Stimulated activated CD8-positive, alpha-beta memory T cell treated with anti-CD3 and anti-CD28 coated beads, Interleukin-7, amount 100 ng/mL, for 48 hours (primary cell): ENCODE measurements at regions not wholly inside any gene's neighbourhood (a gene's known extent, or its start where the extent isn't known, plus 50 kb on each side); places are given as distances from the start of the nearest gene placed in this dataset.
"Not testable (repeated sequence)": the region's sequence is repeated elsewhere in the genome, so short reads cannot be mapped to it uniquely, and the experiment has no call there.

Source experiments
- DNase-seq, 2 donors: peaks; one replicate each; pipeline ENCODE4 v3.0.0-alpha.2; 2020; ENCODE audit warnings: low read depth in 1 of 2; ENCODE audit errors: extremely low read depth in 1 of 2

DNA sequence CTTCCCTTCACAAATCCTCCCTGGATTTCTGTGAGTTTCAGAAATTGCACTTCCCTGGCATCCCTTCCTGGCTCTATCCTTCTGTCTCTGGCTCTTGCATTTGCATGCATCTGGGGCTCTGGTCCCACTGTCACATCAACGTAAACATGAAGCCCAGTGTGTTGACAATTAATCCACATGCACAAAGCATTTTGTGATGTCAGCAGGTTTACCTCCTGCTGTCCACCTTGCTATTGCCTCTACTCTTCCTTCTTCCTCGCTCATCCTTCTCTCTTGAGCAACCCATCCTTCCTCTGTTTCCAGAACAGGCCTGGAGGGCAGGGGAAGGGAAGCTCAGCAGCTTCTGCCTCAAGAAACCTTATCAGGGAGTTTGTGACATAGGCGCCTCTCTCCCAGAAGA, 111.7 kb upstream of the ATP5MC3 start:
- no peak for DNase-seq

DNA sequence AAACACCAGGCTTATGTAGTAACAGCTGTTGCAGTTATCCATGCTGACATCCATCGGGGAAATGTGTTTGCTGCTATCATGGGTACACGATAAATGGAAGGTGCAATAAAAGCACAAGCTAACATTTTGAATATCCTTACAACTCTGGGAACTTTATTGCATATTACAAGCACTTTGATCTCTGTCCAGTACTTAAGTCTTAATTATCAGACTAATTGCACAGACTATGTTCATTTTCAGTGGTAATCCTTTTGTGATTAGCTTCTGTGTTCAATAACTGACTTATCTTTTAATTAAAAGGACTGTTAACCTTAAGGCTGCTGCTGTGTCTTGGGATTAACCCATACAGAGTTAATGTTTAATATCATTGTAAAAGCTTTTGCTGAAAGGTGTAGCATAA, 101.4 kb upstream of the ATP5MC3 start:
- no peak for DNase-seq

DNA sequence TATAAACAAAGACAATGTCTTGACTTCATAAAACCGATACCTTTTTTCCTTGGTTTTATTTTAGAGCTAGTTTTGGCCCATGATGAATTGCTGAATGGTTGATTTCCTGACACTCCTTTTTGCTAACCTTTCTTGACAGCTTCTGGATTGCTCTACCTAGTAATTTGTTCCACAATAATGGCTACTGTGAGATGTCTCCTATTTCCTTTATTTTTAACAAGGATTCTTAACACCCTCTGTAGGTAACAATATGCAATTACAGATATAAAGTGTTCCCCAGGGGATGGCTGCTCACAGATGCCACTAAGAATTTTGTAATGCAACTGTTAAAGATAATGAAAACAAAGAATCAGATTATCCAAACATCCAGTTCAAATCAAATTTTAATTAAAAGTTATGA, 100.8 kb upstream of the ATP5MC3 start:
- DNase-seq = no peak

DNA sequence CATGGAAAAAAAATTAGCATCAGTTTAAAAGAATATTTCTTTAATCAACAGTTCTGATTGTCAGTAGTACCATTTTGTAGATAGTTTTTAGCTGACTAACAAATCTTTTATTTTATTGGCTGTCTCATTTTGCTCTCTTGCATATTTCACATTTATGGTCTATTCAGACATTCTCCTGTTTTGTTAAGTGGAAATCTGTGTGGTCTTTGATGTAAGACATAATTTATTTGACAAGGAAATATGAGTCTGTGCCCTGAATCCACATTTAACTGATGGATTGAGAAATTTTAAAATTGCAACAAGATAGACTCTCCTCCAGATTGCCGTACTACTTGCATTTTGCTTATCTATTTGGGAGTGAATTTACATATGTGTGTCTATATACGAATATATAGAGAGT, 96.3 kb upstream of the ATP5MC3 start:
- no peak for DNase-seq

DNA sequence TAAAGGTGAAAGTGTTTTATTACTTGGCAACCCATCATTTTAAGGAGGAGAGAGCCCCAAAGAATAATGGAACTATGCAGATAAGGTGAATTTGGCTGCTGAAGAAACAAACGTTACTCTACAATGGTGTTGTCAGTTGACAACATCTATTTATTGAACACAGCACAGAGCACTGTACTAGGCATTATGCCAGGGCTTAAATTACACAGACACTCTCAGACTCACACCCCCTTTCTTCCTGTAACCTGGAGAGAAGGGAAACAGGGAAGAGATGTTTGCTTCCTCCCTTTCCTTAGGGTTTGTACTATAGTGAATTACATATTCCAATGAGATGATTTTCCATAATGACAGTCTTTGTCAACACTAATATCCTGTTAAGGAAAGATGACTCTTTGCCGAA, 94.0 kb upstream of the ATP5MC3 start:
- no peak for DNase-seq

DNA sequence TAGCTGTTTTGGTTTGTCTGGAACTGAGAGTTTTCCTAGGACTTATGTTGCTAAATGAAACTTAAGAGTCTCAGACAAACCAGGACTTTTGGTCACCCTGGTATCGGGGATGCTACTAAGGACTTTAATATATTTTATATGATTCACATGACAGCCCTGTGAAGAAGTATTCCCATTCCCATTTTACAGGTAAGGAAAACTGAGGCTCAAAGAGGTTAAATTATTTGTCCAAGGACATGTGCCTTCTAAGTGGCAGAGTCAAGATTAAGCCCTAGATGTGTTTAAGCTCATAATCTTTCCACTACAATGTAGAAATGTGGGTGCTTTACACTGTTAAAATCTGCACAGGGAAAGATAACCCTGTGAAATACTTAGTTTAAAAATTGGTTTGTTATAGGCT, 77.7 kb upstream of the ATP5MC3 start:
- no peak for DNase-seq

DNA sequence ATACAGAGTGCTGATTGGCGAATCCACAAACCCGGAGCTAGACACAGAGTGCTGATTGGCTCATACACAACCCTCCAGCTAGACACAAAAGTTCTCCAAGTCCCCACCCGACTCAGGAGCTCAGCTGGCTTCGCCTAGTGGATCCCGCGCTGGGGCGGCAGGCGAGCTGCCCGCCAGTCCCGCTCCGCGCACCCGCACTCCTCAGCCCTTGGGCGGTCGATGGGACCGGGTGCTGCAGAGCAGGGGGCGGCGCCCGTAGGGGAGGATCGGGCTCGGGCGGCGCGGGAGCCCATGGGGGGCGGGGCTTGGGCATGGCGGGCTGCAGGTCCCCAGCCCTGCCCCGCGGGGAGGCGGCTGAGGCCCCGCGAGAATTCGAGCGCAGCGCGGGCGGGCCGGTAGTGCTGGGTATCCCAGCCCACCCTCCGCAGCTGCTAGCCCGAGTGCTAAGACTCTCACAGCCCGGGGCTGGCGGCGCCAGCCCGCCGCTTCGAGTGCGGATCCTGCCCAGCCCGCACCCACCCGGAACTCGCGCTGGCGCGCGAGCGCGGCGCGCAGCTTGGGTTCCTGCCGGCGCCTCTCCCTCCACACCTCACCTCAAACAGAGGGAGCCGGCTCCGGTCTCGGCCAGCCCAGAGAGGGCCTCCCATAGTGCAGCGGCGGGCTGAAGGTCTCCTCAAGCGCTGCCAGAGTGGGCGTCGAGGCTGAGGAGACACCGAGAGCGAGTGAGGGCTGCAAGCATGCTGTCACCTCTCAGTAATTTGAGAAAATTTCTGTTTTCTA, 75.5 kb upstream of the ATP5MC3 start:
- no peak for DNase-seq

DNA sequence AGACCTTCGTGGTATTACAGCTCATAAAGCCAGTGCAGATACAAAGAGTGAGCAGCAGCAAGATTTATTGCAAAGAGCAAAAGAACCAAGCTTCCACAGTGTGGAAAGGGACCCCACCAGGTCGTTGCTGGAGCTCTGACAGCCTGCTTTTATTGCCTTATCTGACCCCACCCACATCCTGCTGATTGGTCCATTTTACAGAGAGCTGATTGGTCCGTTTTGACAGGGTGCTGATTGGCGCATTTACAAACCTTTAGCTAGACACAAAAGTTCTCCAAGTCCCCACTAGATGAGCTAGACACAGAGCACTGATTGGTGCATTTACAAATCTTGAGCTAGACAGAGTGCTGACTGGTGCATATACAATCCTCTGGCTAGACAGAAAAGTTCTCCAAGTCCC, 74.9 kb upstream of the ATP5MC3 start:
- not testable (repeated sequence) for DNase-seq

DNA sequence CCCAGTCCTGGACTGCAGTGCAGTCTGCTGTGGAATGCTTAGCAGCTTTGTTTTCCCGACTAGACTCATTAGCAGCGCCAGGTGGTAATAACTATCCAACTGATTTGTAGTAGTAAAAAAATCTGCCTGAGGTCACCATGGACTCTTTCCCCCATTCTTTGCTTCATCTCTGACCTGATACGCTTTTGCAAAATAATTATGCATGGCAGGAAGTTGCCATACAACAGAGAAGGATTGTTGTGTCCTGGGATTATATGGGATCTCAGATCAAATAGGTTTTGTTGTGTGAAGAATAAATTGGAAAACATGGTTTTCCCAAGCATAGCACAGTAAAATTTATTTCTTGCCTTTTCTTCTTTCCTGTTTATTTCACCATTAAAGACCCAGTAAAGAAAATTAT, 72.4 kb upstream of the ATP5MC3 start:
- no peak for DNase-seq

DNA sequence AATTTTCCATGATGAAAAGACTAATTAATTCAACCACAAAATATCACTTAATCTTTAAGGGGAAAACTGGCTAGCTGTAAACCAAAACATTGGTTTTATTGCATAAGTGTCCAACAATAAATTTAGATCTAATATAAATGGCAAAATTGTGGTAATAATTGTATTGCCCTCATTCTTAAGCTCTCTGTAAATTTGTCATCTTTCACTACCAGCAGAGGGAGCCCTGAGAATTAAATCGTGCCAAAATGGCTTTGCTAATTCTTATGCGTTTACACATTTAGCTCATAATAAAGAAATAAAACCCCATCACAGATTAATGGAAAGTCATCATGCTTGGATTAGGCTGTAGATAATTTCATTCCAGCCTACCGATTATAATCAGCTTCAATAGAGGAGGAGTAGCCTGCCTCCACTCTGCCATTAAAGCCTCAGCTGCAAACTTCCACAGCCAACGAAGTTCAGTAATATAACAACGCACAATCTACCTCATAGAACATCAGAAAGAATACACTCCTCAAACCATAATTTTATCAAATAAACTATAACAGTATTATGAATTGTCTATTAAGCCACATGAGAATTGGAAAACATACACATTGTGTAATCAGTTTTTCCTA, 70.0 kb upstream of the ATP5MC3 start:
- no peak for DNase-seq

DNA sequence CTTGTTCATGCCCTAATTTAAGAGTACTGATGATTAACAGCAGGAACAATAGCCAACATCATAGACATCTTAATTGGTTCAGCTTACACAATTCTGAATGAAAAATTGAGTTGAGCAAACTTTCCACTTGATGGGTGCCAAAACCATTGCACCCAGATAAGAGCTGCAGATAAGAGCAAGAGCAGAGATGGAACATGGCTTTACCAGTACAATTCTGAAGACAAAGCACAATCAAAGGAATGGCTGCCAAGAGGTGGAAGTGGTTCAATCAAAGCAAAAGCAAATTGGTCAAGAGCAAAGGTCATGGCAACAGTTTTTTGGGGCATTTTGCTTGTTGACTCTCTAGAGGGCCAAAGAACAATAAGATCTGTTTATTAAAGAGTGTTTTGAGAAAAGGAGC, 65.6 kb upstream of the ATP5MC3 start:
- DNase-seq = no peak

DNA sequence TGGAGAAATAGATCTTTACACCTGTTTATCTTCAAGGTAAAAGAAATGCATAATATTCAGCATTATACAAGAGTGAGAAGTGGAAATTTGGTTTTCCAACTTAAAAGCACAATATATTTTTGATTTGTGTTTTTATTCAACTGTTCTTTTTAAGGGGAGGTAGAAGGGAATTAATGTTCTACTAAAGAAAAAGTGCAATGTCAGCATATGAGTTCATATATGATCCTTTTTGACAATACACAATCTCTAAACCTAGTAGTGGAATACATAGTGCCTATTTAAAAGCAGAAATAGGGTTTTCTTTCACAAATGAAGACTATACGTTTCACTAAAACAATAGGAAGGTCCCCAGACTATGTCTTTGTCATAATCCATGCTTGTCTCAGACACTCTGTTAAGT, 63.2 kb upstream of the ATP5MC3 start:
- DNase-seq = no peak

DNA sequence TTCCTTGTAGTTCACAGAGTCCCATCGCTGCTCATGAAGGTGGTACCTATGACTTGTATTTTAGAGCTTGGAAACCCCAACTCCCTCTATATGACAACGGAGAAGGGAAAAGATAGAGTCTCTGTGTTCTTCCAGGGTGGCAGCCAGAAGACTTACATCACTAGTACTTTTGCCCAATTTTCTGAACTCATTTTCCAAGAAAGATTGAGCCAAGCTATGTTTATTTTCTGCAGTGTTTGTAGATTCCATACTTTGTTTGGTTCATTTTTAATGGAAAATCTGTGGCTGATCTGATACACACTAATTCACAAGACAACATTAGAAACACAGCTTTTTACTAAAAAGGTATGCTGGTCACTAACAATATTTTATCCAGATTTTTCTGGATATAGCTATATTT, 60.2 kb upstream of the ATP5MC3 start:
- DNase-seq = no peak

DNA sequence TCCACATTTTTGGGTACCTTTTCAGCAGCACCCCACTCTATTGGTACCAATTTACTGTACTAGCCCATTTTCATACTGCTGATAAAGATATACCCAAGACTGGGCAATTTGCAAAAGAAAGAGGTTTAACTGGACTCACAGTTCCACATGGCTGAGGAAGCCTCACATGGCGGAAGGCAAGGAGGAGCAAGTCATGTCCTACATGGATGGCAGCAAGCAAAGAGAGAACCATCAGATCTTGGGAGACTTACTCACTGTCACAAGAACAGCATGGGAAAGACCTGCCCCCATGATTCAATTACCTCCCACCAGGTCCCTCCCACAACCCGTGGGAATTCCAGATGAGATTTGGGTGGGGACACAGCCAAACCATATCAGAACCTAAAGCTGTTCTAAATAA, 58.5 kb upstream of the ATP5MC3 start:
- DNase-seq = not testable (repeated sequence)

DNA sequence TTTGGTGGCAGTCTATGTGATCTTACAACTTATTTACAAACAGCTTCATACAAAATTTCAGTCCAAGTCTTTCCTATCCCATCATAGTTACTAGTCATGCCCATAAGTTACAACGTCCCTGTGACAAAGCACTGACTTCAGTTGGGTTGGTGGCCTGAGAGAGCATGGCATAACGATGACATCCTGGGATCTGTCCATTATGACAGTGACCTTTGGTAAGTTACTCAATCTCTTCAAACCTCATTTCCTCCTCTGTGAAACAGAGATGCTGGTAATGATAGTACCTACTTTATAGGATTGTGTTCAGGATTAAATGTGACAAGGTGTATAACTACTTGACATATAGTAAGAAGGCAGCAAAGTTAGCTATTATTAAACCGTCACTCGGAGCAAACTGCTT, 55.4 kb upstream of the ATP5MC3 start:
- DNase-seq = no peak

DNA sequence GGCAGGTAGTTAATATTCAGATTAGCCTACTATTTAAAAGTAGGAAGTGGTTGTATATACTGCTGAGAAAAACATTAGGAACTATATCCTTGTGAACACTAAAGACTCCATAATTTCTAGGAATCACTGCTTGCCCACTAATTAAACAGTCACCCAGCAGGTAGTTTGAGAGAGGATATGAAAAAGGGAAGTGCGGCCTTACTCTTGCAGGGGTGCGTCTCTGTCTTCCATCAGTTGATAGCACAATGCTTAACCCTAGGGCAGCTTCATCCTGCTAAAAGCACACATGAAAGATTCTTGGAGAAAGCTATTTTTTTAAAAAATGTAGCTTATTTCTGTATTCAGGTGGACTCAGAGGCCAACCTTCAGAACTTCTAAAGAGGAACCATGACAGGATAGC, 53.1 kb upstream of the ATP5MC3 start:
- DNase-seq = no peak

DNA sequence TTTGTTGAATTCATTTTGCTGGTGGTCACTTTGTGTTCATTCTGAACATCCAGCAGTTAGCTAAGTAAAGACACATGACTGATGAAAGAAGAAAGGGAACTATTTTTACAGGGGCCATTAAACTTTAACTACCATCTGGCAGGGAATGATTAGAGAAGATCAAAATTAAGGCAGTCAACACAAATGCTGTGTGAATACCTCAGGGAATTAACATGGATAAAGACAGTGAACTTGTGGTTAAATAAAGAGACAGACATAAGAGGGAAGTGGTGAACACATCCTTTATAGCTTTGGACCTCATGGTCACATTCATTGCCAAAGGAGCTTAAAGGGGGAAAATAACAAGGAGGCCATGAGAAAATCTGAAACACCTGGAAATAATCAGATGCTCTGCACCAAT, 52.6 kb upstream of the ATP5MC3 start:
- DNase-seq = no peak

DNA sequence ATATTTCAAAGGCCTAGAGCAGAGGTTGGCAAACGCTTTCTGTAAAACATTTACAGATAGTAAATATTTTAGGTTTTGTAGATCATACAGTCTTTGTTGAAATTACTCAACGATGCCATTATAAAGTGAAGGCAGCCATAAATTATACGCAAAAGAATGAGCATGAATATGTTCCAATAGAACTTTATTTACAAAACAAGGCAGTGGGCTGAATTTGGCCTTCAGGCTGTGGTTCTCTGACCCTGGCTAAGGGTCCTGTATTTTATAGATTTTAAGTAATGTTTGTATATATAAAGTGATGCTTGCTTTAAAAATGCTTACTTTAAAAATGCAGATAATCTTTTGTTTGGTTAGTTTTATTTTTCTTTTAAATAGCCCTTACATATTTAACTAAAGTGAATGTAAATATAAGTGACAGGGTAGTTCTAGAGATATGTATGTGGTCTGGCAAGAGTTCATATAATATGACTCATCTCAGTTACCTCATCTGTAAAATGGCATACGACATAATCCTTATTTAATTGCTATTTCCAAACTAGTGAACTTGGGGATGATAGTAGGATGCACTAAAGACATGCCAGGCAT, 51.7 kb upstream of the ATP5MC3 start:
- DNase-seq = no peak
